Activated CD4-positive, alpha-beta T cell treated with anti-CD3 and anti-CD28 coated beads, Interleukin-2, amount 10 ng/mL, durations not matched to agents 24 days and 14 days (primary cell): ENCODE measurements at regions not wholly inside any gene's neighbourhood (a gene's known extent, or its start where the extent isn't known, plus 50 kb on each side); places are given as distances from the start of the nearest gene placed in this dataset.

Source experiments
- DNase-seq: peaks from one replicate; pipeline ENCODE4 v3.0.0; 2022
- H3K27ac Mint-ChIP-seq: one replicate; pipeline ENCODE4 v1.8.0; 2022; ENCODE audit warnings: mild to moderate bottlenecking, mixed read lengths
- H3K27me3 Mint-ChIP-seq: one replicate; pipeline ENCODE4 v1.8.0; 2022; ENCODE audit warnings: mixed read lengths
- H3K36me3 Mint-ChIP-seq: one replicate; pipeline ENCODE4 v1.8.0; 2022; ENCODE audit warnings: low read depth, mild to moderate bottlenecking, mixed read lengths
- H3K4me1 Mint-ChIP-seq: one replicate; pipeline ENCODE4 v1.8.0; 2021; ENCODE audit warnings: mixed read lengths
- H3K4me3 Mint-ChIP-seq: one replicate; pipeline ENCODE4 v1.8.0; 2022; ENCODE audit warnings: mild to moderate bottlenecking, moderate library complexity, mixed read lengths
- H3K9me3 Mint-ChIP-seq: one replicate; pipeline ENCODE4 v1.8.0; 2021; ENCODE audit warnings: mixed read lengths
- intact Hi-C: fragments of 100-400 bp; cut with micrococcal nuclease; formaldehyde crosslinking; loops from one replicate; pipeline ENCODE4 v1.15.1; 2023

DNA sequence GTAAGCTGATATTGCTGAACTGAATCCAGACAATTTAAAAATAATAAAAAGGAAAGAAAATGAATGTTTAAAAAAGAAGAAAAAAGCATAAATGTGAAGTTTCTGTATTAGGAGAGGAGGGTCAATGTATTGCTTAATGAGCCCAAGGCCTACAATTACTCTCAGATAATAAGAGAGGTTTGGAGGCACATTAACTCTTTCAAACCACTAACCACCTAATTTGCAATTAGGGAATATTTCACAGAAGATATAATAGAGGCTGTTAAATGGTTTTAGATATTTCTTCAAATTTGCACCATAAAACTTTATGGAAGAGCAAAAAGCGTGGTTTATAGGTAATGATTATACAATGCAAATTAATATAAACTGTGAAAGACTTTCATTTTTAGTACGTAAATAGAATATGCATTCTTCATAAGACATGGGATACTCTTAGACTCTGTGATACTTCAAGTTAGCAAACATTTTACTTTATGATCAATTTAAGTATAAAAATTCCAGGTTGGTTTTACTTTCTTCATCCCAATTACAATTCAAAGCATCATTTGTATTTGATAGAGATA lies 364.2 kb upstream of the GALNTL6 start:
- H3K4me1 Mint-ChIP-seq: no peaks in the 10 kb centered on the region

GRCh38 chr4:171448358-171448757 lies 364.8 kb upstream of the GALNTL6 start:
- Mint-ChIP-seq H3K27me3 (no peaks in the 10 kb centered on the region), H3K4me3 (no peak overlapping the region), H3K9me3 (no peaks in the 10 kb centered on the region), H3K4me1 (no peaks in the 10 kb centered on the region), H3K36me3 (no peaks in the 10 kb centered on the region), H3K27ac (no peak overlapping the region)
- no peak for DNase-seq
- intact Hi-C loops: no loop called here

More for the DNA sequence above, 364.2 kb upstream of the GALNTL6 start:
- Mint-ChIP-seq H3K4me3 (no peak overlapping the region), H3K36me3 (no peaks in the 10 kb centered on the region), H3K27me3 (no peaks in the 10 kb centered on the region), H3K9me3 (no peaks in the 10 kb centered on the region), H3K27ac (no peak overlapping the region)
- intact Hi-C loops: no loop called here
- no peak for DNase-seq

GRCh38 chr4:171441300-171441941 lies 371.8 kb upstream of the GALNTL6 start:
- Mint-ChIP-seq H3K4me1 (no peaks in the 10 kb centered on the region), H3K4me3 (no peak overlapping the region), H3K9me3 (no peaks in the 10 kb centered on the region), H3K27me3 (no peaks in the 10 kb centered on the region), H3K36me3 (no peaks in the 10 kb centered on the region), H3K27ac (no peak overlapping the region)
- no peak for DNase-seq
- intact Hi-C loops: no loop called here

- intact Hi-C loops: no loop called here
- no peak for DNase-seq
- H3K4me3 Mint-ChIP-seq: no peak overlapping the region
- H3K9me3 Mint-ChIP-seq: no peaks in the 10 kb centered on the region
- no peak overlapping the region for H3K27ac Mint-ChIP-seq
- H3K4me1 Mint-ChIP-seq: no peaks in the 10 kb centered on the region
- no peaks in the 10 kb centered on the region for H3K36me3 Mint-ChIP-seq
- H3K27me3 Mint-ChIP-seq: no peaks in the 10 kb centered on the region
Observed at GRCh38 chr4:171433674-171434073, 379.5 kb upstream of the GALNTL6 start.

- H3K4me3 Mint-ChIP-seq: no peak overlapping the region
- intact Hi-C loops: no loop called here
- no peaks in the 10 kb centered on the region for H3K36me3 Mint-ChIP-seq
- H3K27me3 Mint-ChIP-seq: no peaks in the 10 kb centered on the region
- H3K4me1 Mint-ChIP-seq: no peaks in the 10 kb centered on the region
- no peaks in the 10 kb centered on the region for H3K9me3 Mint-ChIP-seq
- no peak for DNase-seq
- H3K27ac Mint-ChIP-seq: no peak overlapping the region
Observed at GRCh38 chr4:171432536-171432935, 380.7 kb upstream of the GALNTL6 start.

DNA sequence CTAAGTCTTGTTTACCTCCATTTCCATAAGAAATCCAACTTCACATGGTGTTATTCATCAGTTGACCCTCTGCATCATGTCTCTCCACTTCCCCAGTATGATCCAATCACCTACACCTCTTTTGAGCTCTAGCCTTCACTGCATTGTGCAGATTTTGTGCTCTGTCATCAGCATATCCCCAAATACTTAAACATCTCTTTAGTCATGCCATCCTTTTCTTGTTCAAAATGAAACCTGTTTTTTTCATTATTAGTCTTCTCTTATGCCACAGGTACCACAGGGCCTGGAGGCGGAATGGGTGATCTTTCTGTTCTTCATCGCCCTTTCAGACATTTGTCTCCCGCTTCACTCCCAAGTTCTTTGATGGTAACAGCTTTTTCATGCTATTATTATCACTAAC lies 382.7 kb upstream of the GALNTL6 start:
- Mint-ChIP-seq H3K27me3 (no peaks in the 10 kb centered on the region), H3K27ac (no peak overlapping the region), H3K36me3 (no peaks in the 10 kb centered on the region), H3K4me1 (no peaks in the 10 kb centered on the region), H3K9me3 (no peaks in the 10 kb centered on the region), H3K4me3 (no peak overlapping the region)
- intact Hi-C loops: no loop called here
- no peak for DNase-seq

DNA sequence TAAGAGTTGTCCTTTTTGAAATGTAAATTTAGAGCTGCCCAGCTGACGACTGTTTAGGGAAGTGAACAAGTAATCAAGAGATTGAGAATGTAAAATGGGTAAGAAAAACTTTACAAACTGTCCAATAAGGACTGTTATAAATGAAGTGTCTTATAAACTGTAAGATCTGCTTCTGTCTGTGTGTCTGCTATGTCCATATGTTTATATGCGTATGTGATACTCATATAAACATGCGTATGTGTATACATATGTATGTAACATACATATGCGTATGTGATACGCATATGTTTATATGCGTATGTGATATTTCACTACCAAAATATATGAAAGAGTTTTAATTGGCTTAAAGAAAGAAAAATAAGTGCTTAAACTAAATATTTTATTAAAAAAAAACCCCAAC lies 416.0 kb upstream of the GALNTL6 start:
- Mint-ChIP-seq H3K36me3 (no peaks in the 10 kb centered on the region), H3K4me1 (no peaks in the 10 kb centered on the region), H3K9me3 (no peaks in the 10 kb centered on the region), H3K27me3 (no peaks in the 10 kb centered on the region), H3K4me3 (no peak overlapping the region), H3K27ac (no peak overlapping the region)
- intact Hi-C loops: no loop called here
- DNase-seq: no peak

GRCh38 chr4:171390626-171391025 lies 422.6 kb upstream of the GALNTL6 start:
- DNase-seq: no peak
- Mint-ChIP-seq H3K4me3 (no peak overlapping the region), H3K9me3 (no peaks in the 10 kb centered on the region), H3K27me3 (no peaks in the 10 kb centered on the region), H3K36me3 (no peaks in the 10 kb centered on the region), H3K4me1 (no peaks in the 10 kb centered on the region), H3K27ac (no peak overlapping the region)
- intact Hi-C loops: no loop called here

- H3K9me3 Mint-ChIP-seq: no peaks in the 10 kb centered on the region
- no peak overlapping the region for H3K27ac Mint-ChIP-seq
- H3K27me3 Mint-ChIP-seq: no peaks in the 10 kb centered on the region
- no peak for DNase-seq
- no peaks in the 10 kb centered on the region for H3K36me3 Mint-ChIP-seq
- no peaks in the 10 kb centered on the region for H3K4me1 Mint-ChIP-seq
- intact Hi-C loops: no loop called here
- H3K4me3 Mint-ChIP-seq: no peak overlapping the region
Observed at GRCh38 chr4:171378323-171378722, 434.9 kb upstream of the GALNTL6 start.

DNA sequence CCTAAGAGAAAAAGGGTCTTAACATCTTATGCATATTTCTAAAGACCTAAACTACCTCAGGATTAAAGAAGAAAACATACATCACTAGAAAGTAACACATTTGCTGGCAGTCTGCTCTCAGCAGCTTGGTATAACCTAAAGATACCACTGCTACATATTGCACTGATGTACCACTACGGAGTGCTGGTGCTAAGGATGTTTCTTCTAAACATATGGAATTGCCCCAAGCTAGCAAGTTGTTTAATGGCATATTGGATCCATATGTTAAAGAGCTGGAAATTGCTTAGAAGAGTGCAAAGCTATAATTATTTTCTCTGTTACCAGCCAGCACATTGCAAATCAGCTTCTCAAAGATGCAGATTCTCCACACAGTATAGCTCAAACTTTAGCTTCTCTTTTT lies 436.5 kb upstream of the GALNTL6 start:
- H3K27ac Mint-ChIP-seq: no peak overlapping the region
- H3K9me3 Mint-ChIP-seq: no peaks in the 10 kb centered on the region
- H3K36me3 Mint-ChIP-seq: no peaks in the 10 kb centered on the region
- H3K4me1 Mint-ChIP-seq: no peaks in the 10 kb centered on the region
- no peak overlapping the region for H3K4me3 Mint-ChIP-seq
- H3K27me3 Mint-ChIP-seq: no peaks in the 10 kb centered on the region
- intact Hi-C loops: no loop called here
- no peak for DNase-seq

DNA sequence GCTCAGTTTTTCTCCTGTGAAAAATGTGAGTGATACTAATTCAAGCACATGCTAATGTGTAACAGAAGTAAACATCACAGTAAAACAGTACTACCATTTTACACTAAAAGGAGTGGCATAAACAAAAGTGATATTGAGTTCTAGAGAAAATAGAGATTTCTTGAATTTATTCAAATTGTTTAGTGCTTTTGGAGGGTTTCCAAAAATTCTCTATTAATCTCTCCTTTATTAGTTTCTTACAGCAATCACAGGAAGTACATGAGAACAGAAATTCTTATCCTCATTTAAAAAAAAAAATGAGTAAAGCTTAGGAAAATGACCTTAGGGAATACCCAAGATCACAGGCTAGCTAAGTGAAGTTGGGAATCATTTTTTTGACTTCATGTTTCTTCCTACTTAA lies 459.7 kb upstream of the GALNTL6 start:
- no peaks in the 10 kb centered on the region for H3K4me1 Mint-ChIP-seq
- H3K9me3 Mint-ChIP-seq: no peaks in the 10 kb centered on the region
- H3K4me3 Mint-ChIP-seq: no peak overlapping the region
- H3K36me3 Mint-ChIP-seq: no peaks in the 10 kb centered on the region
- H3K27me3 Mint-ChIP-seq: no peaks in the 10 kb centered on the region
- H3K27ac Mint-ChIP-seq: no peak overlapping the region
- intact Hi-C loops: no loop called here
- DNase-seq: no peak

- DNase-seq: no peak
- H3K36me3 Mint-ChIP-seq: no peaks in the 10 kb centered on the region
Observed at GRCh38 chr4:171348090-171348489, 465.1 kb upstream of the GALNTL6 start.

DNA sequence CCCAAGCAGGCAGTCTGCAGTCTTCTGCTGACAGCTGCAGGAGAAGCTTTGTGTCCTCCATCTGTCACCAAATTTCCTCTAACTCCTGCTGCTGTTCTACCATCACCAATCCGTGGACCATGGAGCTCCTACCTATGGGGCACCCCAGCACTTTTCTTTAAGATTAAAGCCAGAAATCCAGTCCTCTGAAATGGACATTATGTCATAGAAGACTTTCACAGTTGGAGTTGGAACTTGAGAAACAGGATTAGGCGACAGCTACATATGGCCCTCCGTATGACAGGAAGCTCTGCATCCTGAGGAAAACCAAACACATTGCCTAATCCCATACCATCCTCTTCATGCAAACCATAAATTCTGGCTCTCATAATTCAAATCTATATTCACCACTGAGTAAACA lies 470.6 kb upstream of the GALNTL6 start:
- Mint-ChIP-seq H3K4me1 (no peaks in the 10 kb centered on the region), H3K9me3 (no peaks in the 10 kb centered on the region), H3K27ac (no peak overlapping the region), H3K4me3 (no peak overlapping the region), H3K36me3 (no peaks in the 10 kb centered on the region), H3K27me3 (no peaks in the 10 kb centered on the region)
- DNase-seq: no peak
- intact Hi-C loops: no loop called here

More at GRCh38 chr4:171348090-171348489, 465.1 kb upstream of the GALNTL6 start:
- Mint-ChIP-seq H3K27ac (no peak overlapping the region), H3K9me3 (no peaks in the 10 kb centered on the region), H3K4me3 (no peak overlapping the region), H3K27me3 (no peaks in the 10 kb centered on the region), H3K4me1 (no peaks in the 10 kb centered on the region)
- intact Hi-C loops: no loop called here

- DNase-seq: no peak
Observed at GRCh38 chr4:171340258-171340657, 472.9 kb upstream of the GALNTL6 start.

DNA sequence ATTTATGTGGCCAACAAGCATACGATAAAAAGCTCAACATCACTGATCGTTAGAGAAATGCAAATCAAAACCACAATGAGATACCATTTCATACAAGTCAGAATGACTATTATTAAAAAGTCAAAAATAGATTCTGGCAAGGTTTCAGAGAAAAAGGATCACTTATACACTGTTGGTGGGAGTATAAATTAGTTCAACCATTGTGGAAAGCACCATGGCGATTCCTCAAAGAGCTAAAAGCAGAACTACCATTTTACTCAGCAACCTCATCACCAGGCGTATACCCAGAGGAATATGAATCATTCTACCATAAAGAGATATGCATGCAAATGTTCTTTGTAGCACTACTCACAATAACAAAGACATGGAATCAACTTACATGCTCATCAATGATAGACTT lies 478.7 kb upstream of the GALNTL6 start:
- Mint-ChIP-seq H3K4me1 (no peaks in the 10 kb centered on the region), H3K4me3 (no peak overlapping the region), H3K27me3 (no peaks in the 10 kb centered on the region), H3K9me3 (no peaks in the 10 kb centered on the region), H3K27ac (no peak overlapping the region), H3K36me3 (no peaks in the 10 kb centered on the region)
- no peak for DNase-seq
- intact Hi-C loops: no loop called here

More at GRCh38 chr4:171340258-171340657, 472.9 kb upstream of the GALNTL6 start:
- Mint-ChIP-seq H3K4me3 (no peak overlapping the region), H3K36me3 (no peaks in the 10 kb centered on the region), H3K27ac (no peak overlapping the region), H3K27me3 (no peaks in the 10 kb centered on the region), H3K4me1 (no peaks in the 10 kb centered on the region), H3K9me3 (no peaks in the 10 kb centered on the region)
- intact Hi-C loops: no loop called here
